Esophagus squamous epithelium (tissue), 5 donors: ENCODE measurements at regions not wholly inside any gene's neighbourhood (a gene's known extent, or its start where the extent isn't known, plus 50 kb on each side); places are given as distances from the start of the nearest gene placed in this dataset.

Source experiments
- DNase-seq: peaks from one replicate; lab custom pipeline; 2025; lab: John Stamatoyannopoulos, UW
- H3K27ac ChIP-seq, 4 donors: fragments of 200-600 bp; sonication (generic); one replicate each; pipeline ENCODE4 v1.5.1; 2016 to 2019; ENCODE audit warnings: mild to moderate bottlenecking in 1 of 4
- H3K27me3 ChIP-seq, 4 donors: fragments of 200-600 bp; sonication (generic); 1 replicate in 3 of 4; 2 replicates in 1 of 4; pipeline versions ENCODE4 v1.5.1 to v1.6.0; 2017 to 2021; ENCODE audit warnings: antibody characterized with exemption in 1 of 4
- H3K36me3 ChIP-seq, 3 donors: fragments of 200-600 bp; sonication (generic); one replicate each; pipeline ENCODE4 v1.5.1; 2016 to 2019
- H3K4me1 ChIP-seq, 3 donors: fragments of 200-600 bp; sonication (generic); one replicate each; pipeline ENCODE4 v1.5.1; 2017 to 2019
- H3K4me3 ChIP-seq, 4 donors: fragments of 200-600 bp; sonication (generic); 1 replicate in 3 of 4; 2 replicates in 1 of 4; pipeline ENCODE4 v1.5.1; 2016 to 2019; ENCODE audit warnings: mild to moderate bottlenecking in 2 of 4, moderate library complexity in 1 of 4
- H3K9me3 ChIP-seq, 3 donors: fragments of 200-600 bp; sonication (generic); one replicate each; pipeline ENCODE4 v1.5.1; 2016 to 2019
- CTCF ChIP-seq, 6 experiments: fragments of 450-650 bp in 4 of 6; fragments of 200-600 bp in 2 of 6; sonication (generic) in 2 of 6; IDR thresholded peaks; one replicate each; pipeline ENCODE4 v1.5.1; 2016 to 2019; ENCODE audit warnings: antibody characterized with exemption in 6 of 6, mild to moderate bottlenecking in 4 of 6, moderate library complexity in 4 of 6
- POLR2A ChIP-seq, 4 donors: fragments of 450-650 bp; IDR thresholded peaks; one replicate each; pipeline ENCODE4 v1.6.1; 2017; ENCODE audit warnings: antibody characterized with exemption in 4 of 4, mild to moderate bottlenecking in 4 of 4, moderate library complexity in 3 of 4
- WGBS, 2 donors: methylation state at CpG; one replicate each; pipeline ENCODE4 v1.1.5; 2018; 5-methylcytosine and 5-hydroxymethylcytosine counted together
- intact Hi-C: fragments of 100-400 bp; cut with DNase I; formaldehyde crosslinking; loops from one replicate; pipeline ENCODE4 v1.15.0; 2022
- donor health status: DM: yes; HTN: yes; CAD: no.

GRCh38 chr14:65228956-65229747 lies 126.8 kb upstream of the MAX start:
- DNase-seq: no peak
- Histone ChIP-seq H3K4me1 (peaks cover 14 to 68% (median 24%) of the 10 kb centered on the region in 3 donors), H3K9me3 (no peaks in the 10 kb centered on the region), H3K4me3 (peak overlapping the region in 3 of 4 donors; percentile 35 to 61 (median 45)), H3K36me3 (no peaks in the 10 kb centered on the region), H3K27me3 (no peaks in the 10 kb centered on the region), H3K27ac (peak overlapping the region; percentile 54 to 83 (median 80))
- intact Hi-C loops: loop anchor here (5.0 kb wide), 1 partner anchor 183 kb away; the partner anchor contains the start of gene FUT8
- no peak for TF ChIP-seq CTCF (IDR thresholded peaks at IDR 0.05)
- TF ChIP-seq POLR2A (IDR thresholded peaks at IDR 0.05): no peak
- 74 to 75% methylated on average over 8 of the region's 8 CpGs for WGBS, 2 donors

GRCh38 chr14:65229748-65230728 lies 127.7 kb upstream of the MAX start:
- H3K4me1 ChIP-seq: peaks cover 14 to 59% (median 20%) of the 10 kb centered on the region in 3 donors
- peak overlapping the region in 3 of 4 donors; percentile 35 to 61 (median 45) for H3K4me3 ChIP-seq

GRCh38 chr14:65231286-65231980 lies 129.1 kb upstream of the MAX start:
- no peak for TF ChIP-seq CTCF (IDR thresholded peaks at IDR 0.05)
- no peak for TF ChIP-seq POLR2A (IDR thresholded peaks at IDR 0.05)
- Histone ChIP-seq H3K36me3 (no peaks in the 10 kb centered on the region), H3K27ac (no peak overlapping the region), H3K27me3 (no peaks in the 10 kb centered on the region), H3K9me3 (no peaks in the 10 kb centered on the region), H3K4me1 (peaks cover 14 to 45% (median 18%) of the 10 kb centered on the region in 3 donors), H3K4me3 (no peak overlapping the region)
- 53 to 70% methylated on average over 6 of the region's 6 CpGs for WGBS, 2 donors
- no peak for DNase-seq
- intact Hi-C loops: no loop called here

More at GRCh38 chr14:65229748-65230728, 127.7 kb upstream of the MAX start:
- H3K27ac ChIP-seq: peak overlapping the region; percentile 54 to 83 (median 80)
- TF ChIP-seq POLR2A (IDR thresholded peaks at IDR 0.05): no peak
- TF ChIP-seq CTCF (IDR thresholded peaks at IDR 0.05): no peak
- intact Hi-C loops: loop anchor here (5.0 kb wide), 1 partner anchor 182 kb away; the partner anchor contains the start of gene FUT8
- no peaks in the 10 kb centered on the region for H3K9me3 ChIP-seq
- H3K36me3 ChIP-seq: no peaks in the 10 kb centered on the region
- DNase-seq: no peak
- 20 to 23% methylated on average over 18 to 28 of the region's 28 CpGs for WGBS, 2 donors
- H3K27me3 ChIP-seq: no peaks in the 10 kb centered on the region

GRCh38 chr14:65234752-65235361 lies 132.5 kb upstream of the MAX start:
- no peaks in the 10 kb centered on the region for H3K9me3 ChIP-seq
- 79 to 94% methylated on average over 3 of the region's 5 CpGs for WGBS, 2 donors
- H3K4me1 ChIP-seq: peaks cover 7 to 28% (median 8%) of the 10 kb centered on the region in 3 donors
- no peak for TF ChIP-seq POLR2A (IDR thresholded peaks at IDR 0.05)
- TF ChIP-seq CTCF (IDR thresholded peaks at IDR 0.05): no peak
- DNase-seq: no peak
- no peak overlapping the region for H3K27ac ChIP-seq
- H3K36me3 ChIP-seq: no peaks in the 10 kb centered on the region
- intact Hi-C loops: no loop called here
- H3K27me3 ChIP-seq: peaks cover 0 to 3% (median 0%) of the 10 kb centered on the region in 4 donors
- no peak overlapping the region for H3K4me3 ChIP-seq
